Caki2 (cell line): ENCODE measurements at regions not wholly inside any gene's neighbourhood (a gene's known extent, or its start where the extent isn't known, plus 50 kb on each side); places are given as distances from the start of the nearest gene placed in this dataset.
"Not testable (repeated sequence)": the region's sequence is repeated elsewhere in the genome, so short reads cannot be mapped to it uniquely, and the experiment has no call there.

Experiments used
- DNase-seq: peaks from one replicate; pipeline ENCODE4 v3.0.0-alpha.2; 2015; ENCODE audit warnings: low read depth
- in situ Hi-C: cut with HindIII; loops from 2 replicates; pipeline ENCODE4 v1.10.0; 2016; ENCODE audit warnings: low sequenced_read_pairs, low pct_unique_long_range_greater_than_20kb, mixed read lengths

GRCh38 chr17:70313086-70313852 lies 143.9 kb downstream of the KCNJ2 start:
- DNase-seq, result no peak
- in situ Hi-C loops, result no loop called here

GRCh38 chr17:70314096-70314495 lies 144.8 kb downstream of the KCNJ2 start:
- no peak for DNase-seq
- in situ Hi-C loops, result no loop called here

GRCh38 chr17:70314506-70314905 lies 145.2 kb downstream of the KCNJ2 start:
- in situ Hi-C loops, result no loop called here
- DNase-seq, result no peak

GRCh38 chr17:70317421-70317820 lies 148.1 kb downstream of the KCNJ2 start:
- no peak for DNase-seq
- in situ Hi-C loops, result no loop called here

GRCh38 chr17:70318051-70318450 lies 148.7 kb downstream of the KCNJ2 start:
- in situ Hi-C loops, result no loop called here

GRCh38 chr17:70319516-70319915 lies 150.2 kb downstream of the KCNJ2 start:
- no peak for DNase-seq
- in situ Hi-C loops, result no loop called here

More at GRCh38 chr17:70318051-70318450, 148.7 kb downstream of the KCNJ2 start:
- DNase-seq, result no peak

- in situ Hi-C loops, result no loop called here
- DNase-seq, result no peak
Measured at GRCh38 chr17:70320673-70321345, 151.5 kb downstream of the KCNJ2 start.

- no peak for DNase-seq
- in situ Hi-C loops, result no loop called here
Measured at GRCh38 chr17:70321352-70321751, 152.0 kb downstream of the KCNJ2 start.

- in situ Hi-C loops, result no loop called here
- no peak for DNase-seq
Measured at GRCh38 chr17:70323269-70323668, 153.9 kb downstream of the KCNJ2 start.

- no peak for DNase-seq
Measured at GRCh38 chr17:70324031-70324430, 154.7 kb downstream of the KCNJ2 start.

GRCh38 chr17:70327279-70327678 lies 157.9 kb downstream of the KCNJ2 start:
- in situ Hi-C loops, result no loop called here

More at GRCh38 chr17:70324031-70324430, 154.7 kb downstream of the KCNJ2 start:
- in situ Hi-C loops, result no loop called here

GRCh38 chr17:70327723-70328122 lies 158.4 kb downstream of the KCNJ2 start:
- in situ Hi-C loops, result no loop called here
- no peak for DNase-seq

More at GRCh38 chr17:70327279-70327678, 157.9 kb downstream of the KCNJ2 start:
- no peak for DNase-seq

- DNase-seq, result no peak
- in situ Hi-C loops, result no loop called here
Measured at GRCh38 chr17:70329721-70330120, 160.4 kb downstream of the KCNJ2 start.

GRCh38 chr17:70331066-70331465 lies 161.7 kb downstream of the KCNJ2 start:
- in situ Hi-C loops, result not testable (repeated sequence)

GRCh38 chr17:70332356-70333210 lies 163.3 kb downstream of the KCNJ2 start:
- in situ Hi-C loops, result no loop called here

More at GRCh38 chr17:70331066-70331465, 161.7 kb downstream of the KCNJ2 start:
- DNase-seq, result not testable (repeated sequence)

GRCh38 chr17:70336411-70336810 lies 167.1 kb downstream of the KCNJ2 start:
- in situ Hi-C loops, result no loop called here
- DNase-seq, result no peak

More at GRCh38 chr17:70332356-70333210, 163.3 kb downstream of the KCNJ2 start:
- no peak for DNase-seq

GRCh38 chr17:70338946-70339354 lies 169.6 kb downstream of the KCNJ2 start:
- in situ Hi-C loops, result no loop called here
- no peak for DNase-seq

- in situ Hi-C loops, result no loop called here
- DNase-seq, result no peak
Measured at GRCh38 chr17:70343114-70343513, 173.8 kb downstream of the KCNJ2 start.
